Uterus (tissue), 2 donors: ENCODE measurements at regions not wholly inside any gene's neighbourhood (a gene's known extent, or its start where the extent isn't known, plus 50 kb on each side); places are given as distances from the start of the nearest gene placed in this dataset.

Experiments used
- POLR2A ChIP-seq, 2 donors: fragments of 450-650 bp; IDR thresholded peaks; one replicate each; pipeline ENCODE4 v1.6.1; 2016; ENCODE audit warnings: antibody characterized with exemption in 2 of 2, mild to moderate bottlenecking in 1 of 2, moderate library complexity in 1 of 2
- TF ChIP-seq, protein P1 (sequence below), 4 experiments: fragments of 200-600 bp in 2 of 4; fragments of 450-650 bp in 2 of 4; sonication (generic) in 2 of 4; IDR thresholded peaks; one replicate each; pipeline ENCODE4 v1.5.1; 2016 to 2019; ENCODE audit warnings: antibody characterized with exemption in 4 of 4, mild to moderate bottlenecking in 2 of 4, moderate library complexity in 1 of 4

GRCh38 chr1:5343256-5344020 lies 648.8 kb downstream of the NPHP4 start:
- TF ChIP-seq POLR2A (IDR thresholded peaks at IDR 0.05) = no peak
- TF ChIP-seq, protein P1, sequence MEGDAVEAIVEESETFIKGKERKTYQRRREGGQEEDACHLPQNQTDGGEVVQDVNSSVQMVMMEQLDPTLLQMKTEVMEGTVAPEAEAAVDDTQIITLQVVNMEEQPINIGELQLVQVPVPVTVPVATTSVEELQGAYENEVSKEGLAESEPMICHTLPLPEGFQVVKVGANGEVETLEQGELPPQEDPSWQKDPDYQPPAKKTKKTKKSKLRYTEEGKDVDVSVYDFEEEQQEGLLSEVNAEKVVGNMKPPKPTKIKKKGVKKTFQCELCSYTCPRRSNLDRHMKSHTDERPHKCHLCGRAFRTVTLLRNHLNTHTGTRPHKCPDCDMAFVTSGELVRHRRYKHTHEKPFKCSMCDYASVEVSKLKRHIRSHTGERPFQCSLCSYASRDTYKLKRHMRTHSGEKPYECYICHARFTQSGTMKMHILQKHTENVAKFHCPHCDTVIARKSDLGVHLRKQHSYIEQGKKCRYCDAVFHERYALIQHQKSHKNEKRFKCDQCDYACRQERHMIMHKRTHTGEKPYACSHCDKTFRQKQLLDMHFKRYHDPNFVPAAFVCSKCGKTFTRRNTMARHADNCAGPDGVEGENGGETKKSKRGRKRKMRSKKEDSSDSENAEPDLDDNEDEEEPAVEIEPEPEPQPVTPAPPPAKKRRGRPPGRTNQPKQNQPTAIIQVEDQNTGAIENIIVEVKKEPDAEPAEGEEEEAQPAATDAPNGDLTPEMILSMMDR (IDR thresholded peaks at IDR 0.05) = no peak
